Stimulated activated CD8-positive, alpha-beta memory T cell treated with anti-CD3 and anti-CD28 coated beads, Interleukin-2, amount 100 ng/mL, for 1 hour (primary cell): ENCODE measurements at regions not wholly inside any gene's neighbourhood (a gene's known extent, or its start where the extent isn't known, plus 50 kb on each side); places are given as distances from the start of the nearest gene placed in this dataset.
"Not testable (repeated sequence)": the region's sequence is repeated elsewhere in the genome, so short reads cannot be mapped to it uniquely, and the experiment has no call there.

Experiments used
- DNase-seq, 2 donors: peaks; one replicate each; pipeline ENCODE4 v3.0.0-alpha.2; 2020; ENCODE audit warnings: low read depth in 2 of 2

DNA sequence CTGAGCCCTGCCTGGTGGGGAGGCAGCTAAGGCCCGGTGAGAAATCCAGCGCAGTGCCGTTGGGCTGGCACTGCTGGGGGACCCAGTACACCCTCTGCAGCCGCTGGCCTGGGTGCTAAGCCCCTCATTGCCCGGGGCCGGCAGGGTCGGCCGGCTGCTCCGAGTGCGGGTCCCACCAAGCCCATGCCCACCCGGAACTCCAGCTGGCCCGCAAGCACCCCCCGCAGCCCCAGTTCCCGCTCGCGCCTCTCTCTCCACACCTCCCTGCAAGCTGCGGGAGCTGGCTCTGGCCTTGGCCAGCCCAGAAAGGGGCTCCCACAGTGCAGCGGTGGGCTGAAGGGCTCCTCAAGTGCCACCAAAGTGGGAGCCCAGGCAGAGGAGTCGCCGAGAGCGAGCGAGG lies 225.1 kb upstream of the ANKH start:
- not testable (repeated sequence) for DNase-seq

DNA sequence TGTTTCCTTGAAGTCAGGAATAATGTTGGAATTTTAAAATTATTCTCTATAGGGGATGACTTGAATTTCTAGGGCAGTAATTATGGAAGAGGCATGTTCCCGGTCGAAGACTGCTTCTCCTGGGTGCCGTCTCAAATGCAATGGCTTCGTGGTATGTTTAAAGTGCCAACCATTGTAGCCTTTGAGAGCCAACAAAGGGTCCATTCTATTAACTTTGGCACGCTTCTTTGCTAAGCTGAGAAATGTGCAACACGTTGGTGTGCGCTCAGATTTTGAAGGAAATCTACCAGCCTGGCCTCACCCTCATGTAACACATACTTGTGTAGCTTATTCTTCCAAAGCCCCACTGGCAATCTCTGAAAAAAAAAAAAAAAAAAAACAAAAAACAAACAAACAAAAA lies 221.2 kb upstream of the ANKH start:
- DNase-seq: no peak

- DNase-seq: no peak
These were observed 214.1 kb upstream of the ANKH start for GRCh38 chr5:15085671-15086070.

GRCh38 chr5:15082096-15082495 lies 210.5 kb upstream of the ANKH start:
- DNase-seq: no peak

DNA sequence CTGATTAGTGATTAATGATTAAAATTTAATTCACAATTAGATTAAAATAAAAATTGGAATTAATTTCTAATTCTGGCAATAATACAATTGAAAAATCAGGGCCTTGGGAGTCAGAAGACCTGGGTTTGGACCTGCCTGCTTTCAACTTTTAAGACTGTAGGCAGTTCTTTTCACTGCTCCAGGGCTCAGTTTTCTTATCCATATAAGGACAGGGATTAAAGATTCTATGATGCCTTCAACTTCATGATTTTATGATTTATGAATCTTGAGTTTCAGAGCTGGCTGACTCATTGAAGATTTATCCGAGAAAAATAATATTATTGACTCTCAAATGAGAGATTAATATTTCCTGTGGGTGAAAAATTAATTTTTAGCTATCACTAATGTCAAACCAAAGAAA lies 208.6 kb upstream of the ANKH start:
- DNase-seq: no peak

DNA sequence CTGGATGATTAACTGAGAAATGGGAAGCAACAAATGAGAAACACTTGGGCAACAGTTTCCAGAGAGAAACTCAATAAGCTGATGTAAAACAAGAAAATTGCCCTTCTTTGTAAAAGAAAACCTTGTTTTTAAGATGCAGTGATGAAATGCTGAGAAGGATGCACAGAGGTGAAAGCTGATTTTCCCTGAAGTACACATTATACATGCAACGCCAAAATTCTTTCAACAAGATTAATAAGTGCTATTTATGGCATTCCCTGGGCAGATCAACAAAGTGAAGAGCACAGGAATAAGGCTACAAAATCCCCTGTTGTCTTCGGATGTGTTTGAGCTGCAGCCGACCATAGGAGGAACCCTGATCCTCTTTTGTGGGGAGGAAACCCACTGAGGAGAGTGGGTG lies 208.0 kb upstream of the ANKH start:
- no peak for DNase-seq

- no peak for DNase-seq
These were observed 203.1 kb upstream of the ANKH start for GRCh38 chr5:15074651-15075050.

GRCh38 chr5:15073453-15073852 lies 201.9 kb upstream of the ANKH start:
- no peak for DNase-seq

GRCh38 chr5:15070907-15071306 lies 199.3 kb upstream of the ANKH start:
- DNase-seq: no peak

- DNase-seq: no peak
These were observed 197.9 kb upstream of the ANKH start for GRCh38 chr5:15069407-15069905.

- DNase-seq: no peak
These were observed 193.5 kb upstream of the ANKH start for GRCh38 chr5:15065091-15065490.

DNA sequence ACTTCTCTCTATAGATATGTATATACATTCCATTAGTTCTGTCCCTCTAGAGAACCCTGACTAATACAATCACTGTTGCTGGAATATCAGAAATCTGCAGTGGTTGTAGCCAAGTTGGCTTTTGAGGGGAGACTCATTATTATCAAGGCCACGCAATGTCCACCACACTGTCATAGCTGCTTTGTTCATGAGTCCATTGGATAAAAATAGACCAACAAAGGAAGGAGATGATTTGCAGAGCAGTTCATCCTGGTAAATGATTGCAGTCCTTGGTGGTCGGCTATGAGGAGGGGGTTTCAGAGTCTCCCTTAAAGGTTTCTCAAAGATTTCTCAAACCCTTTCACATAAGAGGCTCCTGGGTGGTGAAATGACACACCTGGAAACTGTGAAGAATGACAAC lies 192.8 kb upstream of the ANKH start:
- no peak for DNase-seq

- DNase-seq: no peak
These were observed 185.5 kb upstream of the ANKH start for GRCh38 chr5:15056988-15057592.

DNA sequence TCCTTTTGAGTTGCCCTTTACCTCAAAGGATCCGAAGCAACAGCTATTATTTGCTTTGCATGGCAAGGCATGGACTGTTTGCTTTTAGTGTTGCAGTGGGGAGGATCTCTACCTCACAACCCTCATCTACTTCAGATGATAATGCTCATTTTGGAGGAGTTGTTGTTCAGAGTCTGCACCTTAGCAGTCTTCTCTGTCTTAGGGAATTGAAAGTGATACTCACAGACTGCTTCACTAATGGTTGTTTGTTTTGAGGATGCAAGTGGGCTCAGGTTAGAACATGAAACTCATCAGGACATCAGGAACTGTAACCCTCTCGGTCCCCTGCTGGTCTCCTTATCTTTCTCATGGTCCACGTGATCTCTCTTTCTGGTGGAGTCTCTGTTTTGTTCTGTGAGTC lies 172.9 kb upstream of the ANKH start:
- DNase-seq: no peak

- no peak for DNase-seq
These were observed 165.8 kb upstream of the ANKH start for GRCh38 chr5:15037247-15037908.

GRCh38 chr5:15034379-15034778 lies 162.8 kb upstream of the ANKH start:
- no peak for DNase-seq

- DNase-seq: no peak
These were observed 159.6 kb upstream of the ANKH start for GRCh38 chr5:15031180-15031579.

GRCh38 chr5:15027764-15028163 lies 156.2 kb upstream of the ANKH start:
- DNase-seq: no peak

GRCh38 chr5:15026944-15027343 lies 155.4 kb upstream of the ANKH start:
- no peak for DNase-seq

DNA sequence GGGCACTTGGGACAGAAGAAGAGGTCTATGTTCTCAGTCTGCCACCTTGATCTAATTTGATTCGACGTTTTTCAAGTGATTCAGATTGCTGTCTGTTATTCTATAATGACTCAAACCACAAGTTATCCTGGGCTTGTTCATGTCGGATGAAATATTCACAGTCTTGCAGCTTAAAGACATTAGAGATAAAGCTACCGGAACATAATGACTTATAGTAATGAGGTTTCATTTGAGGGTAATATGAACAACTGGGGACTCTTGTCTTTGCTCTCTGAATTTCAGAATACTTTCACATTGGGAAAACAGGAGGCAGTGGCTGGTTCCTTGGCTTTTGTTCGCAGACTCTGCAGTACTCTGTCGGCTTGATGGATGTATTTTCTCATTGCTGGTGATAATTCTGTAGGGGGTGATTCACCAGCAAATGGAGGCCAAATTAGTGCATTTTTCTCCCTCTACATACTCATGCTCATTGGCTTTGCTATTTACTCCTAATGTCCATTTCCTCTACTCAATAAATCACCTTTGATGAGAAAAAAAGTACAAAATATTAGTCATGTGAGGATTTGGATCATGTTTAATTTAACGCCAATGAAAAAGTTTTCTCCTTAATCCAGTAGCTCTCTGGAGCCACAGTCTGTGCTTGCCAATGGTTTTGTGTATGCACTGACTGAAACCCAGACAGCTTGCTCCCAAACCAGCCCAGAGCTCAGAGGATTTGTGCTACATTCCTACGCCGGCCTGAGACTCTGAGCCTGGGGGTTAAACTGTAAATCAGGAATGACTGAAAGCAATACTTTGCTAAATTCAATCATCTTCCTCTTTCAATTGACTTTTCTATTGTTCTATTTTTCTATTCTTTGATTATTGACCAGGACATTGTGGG lies 154.7 kb upstream of the ANKH start:
- DNase-seq: no peak

- no peak for DNase-seq
These were observed 152.3 kb upstream of the ANKH start for GRCh38 chr5:15023846-15024245.

DNA sequence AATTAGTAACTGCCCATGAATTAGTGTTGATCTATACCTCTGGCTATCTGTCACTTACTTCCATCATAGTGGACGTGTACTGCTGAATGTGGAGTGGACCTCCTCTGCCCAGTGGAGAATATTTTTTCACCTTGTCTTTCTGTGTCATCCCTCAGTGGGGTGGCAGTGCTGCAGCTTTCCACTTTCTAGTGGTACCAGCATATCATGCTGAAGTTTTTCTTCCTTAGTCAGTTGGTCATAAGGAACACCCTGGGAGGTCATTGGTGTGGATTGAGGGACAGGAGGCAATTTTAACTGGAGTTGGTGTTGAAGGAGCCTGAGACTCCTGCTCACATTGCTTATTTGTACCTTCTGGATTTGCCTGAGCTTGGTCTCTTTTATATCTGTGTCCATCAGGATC lies 151.7 kb upstream of the ANKH start:
- DNase-seq: no peak
